A549 (cell line): ENCODE measurements at regions not wholly inside any gene's neighbourhood (a gene's known extent, or its start where the extent isn't known, plus 50 kb on each side); places are given as distances from the start of the nearest gene placed in this dataset.

Source experiments
- ATAC-seq, 2 experiments: fragments of 200-7000 bp in 1 of 2; fragments of >200 bp in 1 of 2; cut with Nextera tagmentation in 1 of 2; cut with Tn5 transposase in 1 of 2; 3 replicates each; pipeline versions ENCODE4 v1.8.0 to v1.9.1; 2018 to 2020; ENCODE audit warnings: mild to moderate bottlenecking in 1 of 2, moderate library complexity in 1 of 2
- CTCF ChIA-PET: fragments of 300-600 bp; sonication (Branson Sonifier 250); formaldehyde crosslinking; extraction: SDS; loops from one replicate; lab custom pipeline; 2021; ENCODE audit warnings: antibody characterized with exemption, inconsistent platforms; lab: Yijun Ruan, JAX
- POLR2A ChIA-PET: fragments of 350-600 bp; formaldehyde crosslinking; extraction: SDS; loops from one replicate; lab custom pipeline; 2021; ENCODE audit warnings: antibody characterized with exemption, inconsistent platforms; lab: Yijun Ruan, JAX
- DNase-seq, 2 experiments: peaks; one replicate each; pipeline versions ENCODE4 v3.0.0 to v3.0.0-alpha.2; 2011 to 2016; ENCODE audit warnings: low read depth in 1 of 2, low spot score in 1 of 2
- FAIRE-seq: peaks from 2 replicates; lab custom pipeline; 2011; peaks lifted over from hg19 to GRCh38; lab: Jason Lieb, UNC
- H3K27ac ChIP-seq, 2 experiments: fragments of >200 bp; sonication (Bioruptor Twin); formaldehyde crosslinking; 3 replicates each; pipeline ENCODE4 v1.5.1; 2016 to 2017
- H3K4me1 ChIP-seq: fragments of >200 bp; sonication (Bioruptor Twin); formaldehyde crosslinking; 3 replicates; pipeline ENCODE4 v1.6.1; 2016
- H3K4me2 ChIP-seq: fragments of >200 bp; sonication (Bioruptor Twin); formaldehyde crosslinking; 3 replicates; pipeline ENCODE4 v1.6.1; 2016
- H3K4me3 ChIP-seq: fragments of >200 bp; sonication (Bioruptor Twin); formaldehyde crosslinking; 3 replicates; pipeline ENCODE4 v1.5.1; 2016
- H3K9me3 ChIP-seq: fragments of >200 bp; sonication (Bioruptor Twin); formaldehyde crosslinking; 3 replicates; pipeline ENCODE4 v1.6.1; 2016
- CEBPB ChIP-seq, 2 experiments: fragments of >200 bp in 1 of 2; sonication (Bioruptor Twin) in 1 of 2; formaldehyde crosslinking in 1 of 2; IDR thresholded peaks; 2 replicates each; pipeline ENCODE4 v1.6.1; 2012 to 2016
- EHF ChIP-seq: fragments of 250-450 bp; sonication (Bioruptor Pico); IDR thresholded peaks from 2 replicates; pipeline ENCODE4 v1.5.0; 2020; ENCODE audit warnings: mild to moderate bottlenecking
- EP300 ChIP-seq, 2 experiments: fragments of >200 bp; sonication (Bioruptor Twin); formaldehyde crosslinking; IDR thresholded peaks; 2 replicates in 1 of 2; 3 replicates in 1 of 2; pipeline ENCODE4 v1.6.1; 2016 to 2017
- FOXS1 ChIP-seq: fragments of 250-450 bp; sonication (Bioruptor Pico); IDR thresholded peaks from 2 replicates; pipeline ENCODE4 v1.5.0; 2020; ENCODE audit warnings: mild to moderate bottlenecking, moderate library complexity
- KDM1A ChIP-seq: fragments of 200-600 bp; sonication (generic); IDR thresholded peaks from 2 replicates; pipeline ENCODE4 v1.6.1; 2016; ENCODE audit warnings: low read depth, mild to moderate bottlenecking
- KDM5A ChIP-seq: fragments of 200-600 bp; sonication (generic); IDR thresholded peaks from 2 replicates; pipeline ENCODE4 v1.6.1; 2016; ENCODE audit warnings: antibody characterized with exemption, mild to moderate bottlenecking
- MAFK ChIP-seq: fragments of 450-650 bp; IDR thresholded peaks from 2 replicates; pipeline ENCODE4 v1.6.1; 2014; ENCODE audit not compliant: partially characterized antibody
- MAZ ChIP-seq: fragments of 150-350 bp; IDR thresholded peaks from 2 replicates; pipeline ENCODE4 v1.6.1; 2014; ENCODE audit warnings: antibody characterized with exemption, low read depth, low read length, borderline replicate concordance
- NFE2L2 ChIP-seq: fragments of 150-350 bp; conservative IDR thresholded peaks from 2 replicates; pipeline ENCODE4 v1.6.1; 2014; ENCODE audit warnings: low read length
- NPAS2 ChIP-seq: fragments of 250-450 bp; sonication (Bioruptor Pico); IDR thresholded peaks from 2 replicates; pipeline ENCODE4 v1.8.0; 2022; ENCODE audit warnings: mild to moderate bottlenecking, moderate library complexity, borderline replicate concordance
- POLR2AphosphoS2 ChIP-seq: conservative IDR thresholded peaks from 2 replicates; pipeline ENCODE4 v1.6.1; 2012; ENCODE audit warnings: low read length, improper control_type of control experiment, inconsistent platforms
- RAD21 ChIP-seq, 2 experiments: fragments of >200 bp in 1 of 2; sonication (Bioruptor Twin) in 1 of 2; formaldehyde crosslinking in 1 of 2; IDR thresholded peaks in 1 of 2; conservative IDR thresholded peaks in 1 of 2; 2 replicates in 1 of 2; 3 replicates in 1 of 2; pipeline ENCODE4 v1.6.1; 2012 to 2018; ENCODE audit warnings: inconsistent platforms in 1 of 2
- ZSCAN20 ChIP-seq: fragments of 250-450 bp; sonication (Bioruptor Pico); IDR thresholded peaks from 2 replicates; pipeline ENCODE4 v1.8.0; 2022; ENCODE audit warnings: mild to moderate bottlenecking, moderate library complexity
- WGBS: methylation state at CpG from one replicate; pipeline ENCODE4 v1.1.6; 2017; ENCODE audit errors: missing lambda C conversion rate; 5-methylcytosine and 5-hydroxymethylcytosine counted together
- TF ChIP-seq, protein P1 (sequence below): IDR thresholded peaks from 2 replicates; pipeline ENCODE4 v1.6.1; 2012
- TF ChIP-seq, protein P2 (sequence below): fragments of >200 bp; sonication (Bioruptor Twin); formaldehyde crosslinking; IDR thresholded peaks from 2 replicates; pipeline ENCODE4 v1.6.1; 2016
- TF ChIP-seq, protein P3 (sequence below): IDR thresholded peaks from 2 replicates; pipeline ENCODE4 v1.6.1; 2012
- TF ChIP-seq, protein P4 (sequence below): fragments of 450-650 bp; IDR thresholded peaks from 2 replicates; pipeline ENCODE4 v1.6.1; 2014; ENCODE audit warnings: antibody characterized with exemption
- TF ChIP-seq, protein P5 (sequence below): IDR thresholded peaks from 2 replicates; pipeline ENCODE4 v1.6.1; 2012; ENCODE audit warnings: low read depth, borderline replicate concordance

DNA sequence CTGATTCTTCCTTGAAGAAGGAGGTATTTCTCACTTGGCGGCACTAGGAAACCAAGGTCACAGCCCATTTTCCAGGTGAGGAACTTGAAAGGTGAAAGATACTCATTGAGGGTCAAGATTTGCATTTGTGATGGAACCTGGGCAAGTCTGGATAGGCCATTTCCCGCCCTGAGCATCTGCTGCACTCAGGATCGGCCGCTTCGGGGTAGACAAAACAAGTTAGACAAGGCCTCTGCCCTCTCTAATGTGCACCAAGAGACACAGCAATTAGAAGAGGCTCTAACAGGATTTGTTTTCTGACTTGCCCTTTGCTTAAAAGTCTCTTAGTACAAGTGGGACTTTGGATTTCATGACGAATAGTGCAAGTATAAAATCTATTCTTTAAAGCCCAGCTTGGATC lies 167.2 kb downstream of the KTN1 start:
- peak overlapping the region in 1 of 2 experiments; percentile 53; a peak in 2 of 6 replicates for H3K27ac ChIP-seq
- H3K4me2 ChIP-seq, result no peak overlapping the region
- H3K9me3 ChIP-seq, result no peaks in the 10 kb centered on the region
- WGBS, result 95% methylated on average over 6 of the region's 6 CpGs
- ChIA-PET CTCF (no interaction called here), POLR2A (no interaction called here)
- peaks cover 34% of the 10 kb centered on the region for H3K4me1 ChIP-seq
- DNase-seq (no peak), ATAC-seq (no peak), FAIRE-seq (no peak)
- H3K4me3 ChIP-seq, result no peak overlapping the region
- no peak for TF ChIP-seq EHF
- TF ChIP-seq RAD21 (conservative IDR thresholded peaks at IDR 0.05 in 1 of 2, IDR thresholded peaks at IDR 0.05 in 1 of 2), result no peak
- TF ChIP-seq KDM1A, result no peak
- no peak for TF ChIP-seq KDM5A
- TF ChIP-seq EP300 (IDR thresholded peaks at IDR 0.05), result no peak

DNA sequence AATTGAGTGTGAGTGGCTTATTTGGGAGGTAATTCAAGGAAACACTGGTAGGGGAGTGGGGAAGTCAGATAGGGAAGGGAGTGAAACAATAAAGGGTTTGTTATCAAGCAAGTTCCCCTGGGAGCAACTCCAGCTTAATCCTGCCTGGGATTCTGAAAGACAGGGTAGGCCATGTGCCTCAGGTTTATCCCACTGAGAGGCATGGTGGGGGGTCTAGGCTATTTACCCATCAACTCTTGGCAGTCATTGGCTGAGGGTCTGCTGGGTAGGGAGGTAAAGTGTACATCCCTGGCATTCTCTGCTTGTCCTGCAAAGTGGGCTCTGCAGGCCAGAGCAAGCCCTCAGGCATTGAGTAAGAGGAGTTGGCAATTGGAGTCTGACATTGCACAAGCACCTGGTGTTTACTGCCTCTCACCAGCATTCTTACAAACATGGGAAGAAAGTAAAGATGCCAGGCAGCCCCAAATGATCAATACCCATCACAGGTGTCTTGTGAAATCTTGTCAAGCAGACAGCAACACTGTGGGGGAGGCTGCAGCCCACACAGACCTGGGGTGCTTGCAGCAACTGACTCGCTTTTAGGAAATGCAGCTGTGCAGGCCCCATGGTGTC lies 169.3 kb downstream of the KTN1 start:
- Histone ChIP-seq H3K27ac (peak overlapping the region; percentile 42 to 61), H3K9me3 (no peaks in the 10 kb centered on the region), H3K4me2 (peak overlapping the region; percentile 27; the same call in 2 of the 3 replicates), H3K4me3 (no peak overlapping the region), H3K4me1 (peaks cover 55% of the 10 kb centered on the region)
- ATAC-seq (no peak), FAIRE-seq (no peak), DNase-seq (peak in 1 of 2 experiments; percentile 20)
- ChIA-PET CTCF (no interaction called here), POLR2A (no interaction called here)
- TF ChIP-seq EP300 (IDR thresholded peaks at IDR 0.05) (peak in 1 of 2 experiments; percentile 64; a peak in 2 of 5 replicates), NFE2L2 (no peak), MAFK (no peak), CEBPB (IDR thresholded peaks at IDR 0.05) (peak; percentile 80), NPAS2 (CRISPR knock-in tag) (no peak), FOXS1 (CRISPR knock-in tag) (no peak)
- TF ChIP-seq, protein P1, sequence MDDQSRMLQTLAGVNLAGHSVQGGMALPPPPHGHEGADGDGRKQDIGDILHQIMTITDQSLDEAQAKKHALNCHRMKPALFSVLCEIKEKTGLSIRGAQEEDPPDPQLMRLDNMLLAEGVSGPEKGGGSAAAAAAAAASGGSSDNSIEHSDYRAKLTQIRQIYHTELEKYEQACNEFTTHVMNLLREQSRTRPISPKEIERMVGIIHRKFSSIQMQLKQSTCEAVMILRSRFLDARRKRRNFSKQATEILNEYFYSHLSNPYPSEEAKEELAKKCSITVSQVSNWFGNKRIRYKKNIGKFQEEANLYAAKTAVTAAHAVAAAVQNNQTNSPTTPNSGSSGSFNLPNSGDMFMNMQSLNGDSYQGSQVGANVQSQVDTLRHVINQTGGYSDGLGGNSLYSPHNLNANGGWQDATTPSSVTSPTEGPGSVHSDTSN, result no peak
- TF ChIP-seq, protein P2, sequence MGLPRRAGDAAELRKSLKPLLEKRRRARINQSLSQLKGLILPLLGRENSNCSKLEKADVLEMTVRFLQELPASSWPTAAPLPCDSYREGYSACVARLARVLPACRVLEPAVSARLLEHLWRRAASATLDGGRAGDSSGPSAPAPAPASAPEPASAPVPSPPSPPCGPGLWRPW, result peak; percentile 63; the same call in 1 of the 2 replicates
- TF ChIP-seq, protein P3, sequence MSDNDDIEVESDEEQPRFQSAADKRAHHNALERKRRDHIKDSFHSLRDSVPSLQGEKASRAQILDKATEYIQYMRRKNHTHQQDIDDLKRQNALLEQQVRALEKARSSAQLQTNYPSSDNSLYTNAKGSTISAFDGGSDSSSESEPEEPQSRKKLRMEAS, result no peak
- TF ChIP-seq, protein P4, sequence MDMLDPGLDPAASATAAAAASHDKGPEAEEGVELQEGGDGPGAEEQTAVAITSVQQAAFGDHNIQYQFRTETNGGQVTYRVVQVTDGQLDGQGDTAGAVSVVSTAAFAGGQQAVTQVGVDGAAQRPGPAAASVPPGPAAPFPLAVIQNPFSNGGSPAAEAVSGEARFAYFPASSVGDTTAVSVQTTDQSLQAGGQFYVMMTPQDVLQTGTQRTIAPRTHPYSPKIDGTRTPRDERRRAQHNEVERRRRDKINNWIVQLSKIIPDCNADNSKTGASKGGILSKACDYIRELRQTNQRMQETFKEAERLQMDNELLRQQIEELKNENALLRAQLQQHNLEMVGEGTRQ, result no peak
- TF ChIP-seq, protein P5, sequence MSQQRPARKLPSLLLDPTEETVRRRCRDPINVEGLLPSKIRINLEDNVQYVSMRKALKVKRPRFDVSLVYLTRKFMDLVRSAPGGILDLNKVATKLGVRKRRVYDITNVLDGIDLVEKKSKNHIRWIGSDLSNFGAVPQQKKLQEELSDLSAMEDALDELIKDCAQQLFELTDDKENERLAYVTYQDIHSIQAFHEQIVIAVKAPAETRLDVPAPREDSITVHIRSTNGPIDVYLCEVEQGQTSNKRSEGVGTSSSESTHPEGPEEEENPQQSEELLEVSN, result no peak
- WGBS, result 89% methylated on average over 1 of the region's 1 CpG

DNA sequence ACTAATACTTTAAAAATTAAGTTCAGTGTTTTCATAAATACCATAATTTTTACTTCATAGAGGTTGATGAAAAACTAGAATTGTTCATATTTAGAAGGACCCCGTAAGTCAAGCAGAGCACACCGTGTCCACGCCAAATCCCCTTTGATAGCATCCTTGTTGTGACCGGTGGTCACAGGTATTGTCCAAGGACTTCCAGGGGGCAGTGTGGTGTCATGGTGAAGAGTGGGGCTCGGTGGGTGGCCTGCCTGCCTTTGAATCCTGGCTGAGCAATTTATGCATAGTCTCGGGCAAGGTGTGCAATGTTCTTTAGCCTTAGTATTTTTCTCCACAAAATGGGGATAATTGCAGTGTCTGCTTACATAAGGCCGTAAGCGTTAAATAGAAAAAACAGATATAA lies 169.9 kb downstream of the KTN1 start:
- Histone ChIP-seq H3K4me3 (no peak overlapping the region), H3K4me1 (peaks cover 57% of the 10 kb centered on the region), H3K9me3 (no peaks in the 10 kb centered on the region), H3K27ac (peak overlapping the region; percentile 26 to 61; a peak in 3 of 6 replicates), H3K4me2 (peak overlapping the region; percentile 27; the same call in 1 of the 3 replicates)
- 89% methylated on average over 8 of the region's 8 CpGs for WGBS
- FAIRE-seq (no peak), DNase-seq (no peak), ATAC-seq (no peak)
- ChIA-PET POLR2A (no interaction called here), CTCF (no interaction called here)
- TF ChIP-seq RAD21 (conservative IDR thresholded peaks at IDR 0.05 in 1 of 2, IDR thresholded peaks at IDR 0.05 in 1 of 2), result peak in 1 of 2 experiments; percentile 10; a peak in 1 of 5 replicates
- no peak for TF ChIP-seq POLR2AphosphoS2
- no peak for TF ChIP-seq MAZ
- TF ChIP-seq ZSCAN20 (CRISPR knock-in tag), result no peak
